ENCODE measurements at regions not wholly inside any gene's neighbourhood (a gene's known extent, or its start where the extent isn't known, plus 50 kb on each side); places are given as distances from the start of the nearest gene placed in this dataset.

DNA sequence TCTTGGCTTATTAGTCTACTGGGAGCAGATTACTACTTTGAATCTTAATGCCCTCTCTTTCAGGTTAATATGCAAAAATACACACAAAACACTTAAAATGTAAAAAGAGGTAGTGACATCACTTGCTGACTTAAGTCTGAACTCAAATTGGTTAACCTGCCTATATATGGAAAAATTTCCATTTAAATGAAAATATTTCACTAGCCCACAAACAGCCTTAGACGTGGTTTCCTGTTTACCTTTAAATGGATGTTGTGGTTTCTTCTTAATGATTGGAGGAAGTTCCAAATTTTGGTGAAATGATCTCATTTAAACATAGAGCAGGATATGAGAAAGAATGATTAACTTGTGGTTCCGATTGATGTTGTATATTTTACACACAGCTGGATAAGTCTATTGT is 553.7 kb downstream of the CD109 start:
- no peaks in the 10 kb centered on the region for H3K9me3 ChIP-seq
- TF ChIP-seq POLR2AphosphoS5 (IDR thresholded peaks at IDR 0.05) (no peak), POLR2A (IDR thresholded peaks at IDR 0.05) (no peak), EP300 (IDR thresholded peaks at IDR 0.05) (no peak)
- TF ChIP-seq, protein P1, sequence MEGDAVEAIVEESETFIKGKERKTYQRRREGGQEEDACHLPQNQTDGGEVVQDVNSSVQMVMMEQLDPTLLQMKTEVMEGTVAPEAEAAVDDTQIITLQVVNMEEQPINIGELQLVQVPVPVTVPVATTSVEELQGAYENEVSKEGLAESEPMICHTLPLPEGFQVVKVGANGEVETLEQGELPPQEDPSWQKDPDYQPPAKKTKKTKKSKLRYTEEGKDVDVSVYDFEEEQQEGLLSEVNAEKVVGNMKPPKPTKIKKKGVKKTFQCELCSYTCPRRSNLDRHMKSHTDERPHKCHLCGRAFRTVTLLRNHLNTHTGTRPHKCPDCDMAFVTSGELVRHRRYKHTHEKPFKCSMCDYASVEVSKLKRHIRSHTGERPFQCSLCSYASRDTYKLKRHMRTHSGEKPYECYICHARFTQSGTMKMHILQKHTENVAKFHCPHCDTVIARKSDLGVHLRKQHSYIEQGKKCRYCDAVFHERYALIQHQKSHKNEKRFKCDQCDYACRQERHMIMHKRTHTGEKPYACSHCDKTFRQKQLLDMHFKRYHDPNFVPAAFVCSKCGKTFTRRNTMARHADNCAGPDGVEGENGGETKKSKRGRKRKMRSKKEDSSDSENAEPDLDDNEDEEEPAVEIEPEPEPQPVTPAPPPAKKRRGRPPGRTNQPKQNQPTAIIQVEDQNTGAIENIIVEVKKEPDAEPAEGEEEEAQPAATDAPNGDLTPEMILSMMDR (IDR thresholded peaks at IDR 0.05) = no peak
- no peaks in the 10 kb centered on the region for H3K36me3 ChIP-seq
- no peaks in the 10 kb centered on the region for H3K4me1 ChIP-seq
- no peak overlapping the region for H3K4me3 ChIP-seq
- no peak overlapping the region for H3K27ac ChIP-seq
- 33 to 34% methylated on average over 2 of the region's 2 CpGs for whole genome bisulfite sequencing, 2 donors
- H3K27me3 ChIP-seq = no peaks in the 10 kb centered on the region
- ATAC-seq (ENCODE audit: low FRiP score in 2 of 2) (no peak), DNase-seq (no peak)

DNA sequence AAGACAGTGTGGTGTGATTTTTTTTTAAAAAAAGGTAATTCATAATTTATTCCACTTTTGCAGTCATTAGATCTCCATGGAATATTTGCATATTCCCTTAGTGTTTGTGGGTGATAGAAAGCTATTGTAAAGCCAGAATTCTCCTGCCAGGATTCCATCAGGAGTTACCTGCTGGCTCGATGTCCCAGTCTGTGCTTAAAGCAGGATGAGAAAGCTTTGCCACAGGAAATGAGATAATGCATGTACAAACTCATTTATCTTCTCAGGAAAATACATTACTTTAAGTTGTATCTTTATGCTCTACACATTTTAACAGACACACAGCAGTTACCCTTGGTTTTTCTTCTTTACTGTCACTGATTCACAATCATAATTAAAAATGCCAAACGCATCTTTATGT is 553.0 kb downstream of the CD109 start:
- no peak overlapping the region for H3K4me3 ChIP-seq
- TF ChIP-seq, protein P1 (IDR thresholded peaks at IDR 0.05) = no peak
- TF ChIP-seq POLR2AphosphoS5 (IDR thresholded peaks at IDR 0.05) = no peak
- no peak for TF ChIP-seq EP300 (IDR thresholded peaks at IDR 0.05)
- no peak for TF ChIP-seq POLR2A (IDR thresholded peaks at IDR 0.05)
- no peaks in the 10 kb centered on the region for H3K4me1 ChIP-seq
- H3K9me3 ChIP-seq = no peaks in the 10 kb centered on the region
- no peak overlapping the region for H3K27ac ChIP-seq
- H3K36me3 ChIP-seq = no peaks in the 10 kb centered on the region
- WGBS, 2 donors = 35 to 52% methylated on average over 2 of the region's 2 CpGs
- no peaks in the 10 kb centered on the region for H3K27me3 ChIP-seq
- ATAC-seq (ENCODE audit: low FRiP score in 2 of 2) (no peak), DNase-seq (no peak)

DNA sequence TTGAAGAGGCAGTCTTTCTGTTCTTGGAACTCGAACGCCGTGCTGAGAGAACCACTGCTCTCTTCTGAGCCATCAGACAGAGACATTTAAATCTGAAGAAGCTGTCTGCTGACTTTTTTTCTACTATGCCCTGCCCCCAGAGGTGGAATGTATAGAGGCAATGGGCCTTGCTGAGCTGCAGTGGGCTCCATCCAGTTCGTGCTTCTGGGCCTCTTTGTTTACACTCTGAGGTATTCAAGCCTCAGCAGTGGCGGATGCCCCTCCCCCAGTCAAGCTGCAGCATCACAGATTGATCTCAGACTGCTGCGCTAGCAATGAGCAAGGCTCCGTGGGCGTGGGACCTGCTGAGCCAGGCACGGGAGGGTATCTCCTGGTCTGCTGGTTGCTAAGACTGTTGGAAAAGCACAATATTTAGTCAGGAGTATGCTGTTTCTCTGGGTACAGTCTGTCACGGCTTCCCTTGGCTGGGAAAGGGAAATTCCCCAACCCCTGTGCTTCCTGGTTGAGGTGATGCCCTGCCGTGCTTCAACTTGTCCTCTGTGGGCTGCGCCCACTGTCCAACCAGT is 526.8 kb downstream of the CD109 start:
- H3K27me3 ChIP-seq = no peaks in the 10 kb centered on the region
- DNase-seq (peak in 1 of 2 donors; percentile 33), ATAC-seq (ENCODE audit: low FRiP score in 2 of 2) (no peak)
- H3K36me3 ChIP-seq = no peaks in the 10 kb centered on the region
- no peaks in the 10 kb centered on the region for H3K9me3 ChIP-seq
- no peaks in the 10 kb centered on the region for H3K4me1 ChIP-seq
- no peak overlapping the region for H3K4me3 ChIP-seq
- no peak for TF ChIP-seq POLR2A (IDR thresholded peaks at IDR 0.05)
- TF ChIP-seq EP300 (IDR thresholded peaks at IDR 0.05) = no peak
- TF ChIP-seq, protein P1 (IDR thresholded peaks at IDR 0.05) = no peak
- no peak for TF ChIP-seq POLR2AphosphoS5 (IDR thresholded peaks at IDR 0.05)
- WGBS, 2 donors = 26 to 69% methylated on average over 4 to 7 of the region's 12 CpGs
- H3K27ac ChIP-seq = no peak overlapping the region

DNA sequence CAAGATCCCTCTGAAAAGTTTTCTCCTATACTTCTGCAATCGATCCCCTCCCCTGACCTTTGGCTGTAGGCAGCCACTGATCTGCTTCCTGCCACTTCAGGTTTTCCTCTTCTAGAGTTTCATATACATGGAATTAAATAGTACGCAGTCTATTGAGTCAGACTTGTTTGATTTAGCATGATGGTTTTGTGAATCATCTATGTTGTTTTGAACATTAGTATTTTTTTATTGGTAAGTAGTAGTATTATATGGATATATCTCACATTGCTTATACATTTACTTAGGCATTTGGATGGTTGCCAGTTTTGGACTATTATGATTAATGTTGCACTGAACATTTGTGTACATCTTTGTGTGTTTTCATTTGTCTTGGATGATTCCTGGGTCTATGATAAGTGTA is 518.0 kb downstream of the CD109 start:
- DNase-seq = no peak
- Histone ChIP-seq H3K36me3 (no peaks in the 10 kb centered on the region), H3K4me1 (no peaks in the 10 kb centered on the region), H3K27ac (no peak overlapping the region), H3K9me3 (no peaks in the 10 kb centered on the region), H3K4me3 (no peak overlapping the region), H3K27me3 (no peaks in the 10 kb centered on the region)
- no peak for ATAC-seq (ENCODE audit: low FRiP score in 2 of 2)
- WGBS, 2 donors = 55 to 57% methylated on average over 2 of the region's 2 CpGs
- no peak for TF ChIP-seq POLR2AphosphoS5 (IDR thresholded peaks at IDR 0.05)
- TF ChIP-seq EP300 (IDR thresholded peaks at IDR 0.05) = no peak
- TF ChIP-seq POLR2A (IDR thresholded peaks at IDR 0.05) = no peak

DNA sequence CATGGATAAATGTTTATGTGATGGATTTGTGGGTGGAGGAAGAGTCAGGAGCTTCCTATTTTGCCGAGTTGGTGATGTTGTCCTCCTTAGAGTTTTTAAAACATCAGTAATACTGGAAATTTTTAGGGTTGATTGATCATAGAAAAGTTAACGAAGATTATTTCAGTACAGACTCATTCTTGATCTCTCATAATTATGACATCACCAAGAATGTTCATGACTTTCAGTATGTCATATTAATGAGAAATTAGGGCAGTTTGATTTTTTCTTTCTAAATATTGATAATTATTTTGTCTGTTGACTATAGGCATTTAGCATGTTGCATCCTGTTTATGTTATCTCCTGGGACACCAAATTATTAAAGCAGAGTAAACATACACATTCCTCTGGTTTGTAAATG is 512.2 kb downstream of the CD109 start:
- WGBS, 2 donors = 75% methylated on average over 2 of the region's 2 CpGs
- no peak overlapping the region for H3K4me3 ChIP-seq
- H3K9me3 ChIP-seq = peaks cover 0 to 8% (median 4%) of the 10 kb centered on the region in 4 donors
- ATAC-seq (ENCODE audit: low FRiP score in 2 of 2) (no peak), DNase-seq (no peak)
- TF ChIP-seq POLR2AphosphoS5 (IDR thresholded peaks at IDR 0.05) = no peak
- TF ChIP-seq EP300 (IDR thresholded peaks at IDR 0.05) = no peak
- TF ChIP-seq POLR2A (IDR thresholded peaks at IDR 0.05) = no peak
- TF ChIP-seq, protein P1 (IDR thresholded peaks at IDR 0.05) = no peak
- no peaks in the 10 kb centered on the region for H3K27me3 ChIP-seq
- no peaks in the 10 kb centered on the region for H3K36me3 ChIP-seq
- no peak overlapping the region for H3K27ac ChIP-seq
- H3K4me1 ChIP-seq = no peaks in the 10 kb centered on the region

All from upper lobe of left lung (tissue), 6 donors.